PC-3 (cell line): ENCODE measurements at regions not wholly inside any gene's neighbourhood (a gene's known extent, or its start where the extent isn't known, plus 50 kb on each side); places are given as distances from the start of the nearest gene placed in this dataset.

Experiments used
- CTCF ChIP-seq: fragments of 300-600 bp; sonication (generic); conservative IDR thresholded peaks from 2 replicates; pipeline ENCODE4 v1.5.1; 2017; ENCODE audit warnings: antibody characterized with exemption, low read depth, mild to moderate bottlenecking, low read length
- EZH2 ChIP-seq: fragments of 300-600 bp; sonication (generic); IDR thresholded peaks from one replicate; pipeline ENCODE4 v1.6.1; 2017; ENCODE audit warnings: antibody characterized with exemption, mild to moderate bottlenecking, low read length; ENCODE audit not compliant: unreplicated experiment
- EZH2phosphoT487 ChIP-seq: fragments of 300-600 bp; sonication (generic); IDR thresholded peaks from 2 replicates; pipeline ENCODE4 v1.6.1; 2018; ENCODE audit warnings: mild to moderate bottlenecking, antibody characterized with exemption, low read length, borderline replicate concordance

- no peak for TF ChIP-seq CTCF
- no peak for TF ChIP-seq EZH2phosphoT487
- no peak for TF ChIP-seq EZH2
Measured at GRCh38 chr2:66843847-66844246, 408.9 kb downstream of the MEIS1 start.
